Heart right ventricle (tissue), 16 donors: ENCODE measurements at regions not wholly inside any gene's neighbourhood (a gene's known extent, or its start where the extent isn't known, plus 50 kb on each side); places are given as distances from the start of the nearest gene placed in this dataset.

Source experiments
- ATAC-seq, 8 donors: fragments of 200-7000 bp; cut with Tn5 transposase; one replicate each; pipeline ENCODE4 v1.9.1; 2020; ENCODE audit warnings: mild to moderate bottlenecking in 8 of 8, moderate library complexity in 8 of 8, moderate number of reproducible peaks in 1 of 8
- DNase-seq, 2 donors: peaks; one replicate each; pipeline ENCODE4 v3.0.0-alpha.2; 2020
- H3K27ac ChIP-seq, 10 donors: fragments of 200-600 bp; sonication (generic) in 2 of 10; one replicate each; pipeline versions ENCODE4 v1.5.0 to v1.8.0; 2020 to 2022; ENCODE audit warnings: mild to moderate bottlenecking in 3 of 10
- H3K27me3 ChIP-seq, 7 donors: fragments of 200-600 bp; one replicate each; pipeline ENCODE4 v1.8.0; 2021 to 2022; ENCODE audit warnings: mild to moderate bottlenecking in 2 of 7
- H3K36me3 ChIP-seq, 9 donors: fragments of 200-600 bp; sonication (generic) in 1 of 9; one replicate each; pipeline versions ENCODE4 v1.5.0 to v1.8.0; 2020 to 2022; ENCODE audit warnings: mild to moderate bottlenecking in 2 of 9
- H3K4me1 ChIP-seq, 9 donors: fragments of 200-600 bp; sonication (generic) in 1 of 9; one replicate each; pipeline versions ENCODE4 v1.5.0 to v1.8.0; 2020 to 2022; ENCODE audit warnings: mild to moderate bottlenecking in 4 of 9
- H3K4me3 ChIP-seq, 10 donors: fragments of 200-600 bp; sonication (generic) in 2 of 10; one replicate each; pipeline versions ENCODE4 v1.5.0 to v1.8.0; 2020 to 2022; ENCODE audit warnings: mild to moderate bottlenecking in 7 of 10, moderate library complexity in 2 of 10
- H3K9me3 ChIP-seq, 11 donors: fragments of 200-600 bp in 10 of 11; sonication (generic) in 2 of 11; one replicate each; pipeline versions ENCODE4 v1.5.0 to v1.8.0; 2013 to 2022; ENCODE audit warnings: mild to moderate bottlenecking in 2 of 11, control low read depth in 1 of 11, moderate library complexity in 1 of 11
- CTCF ChIP-seq, 9 donors: fragments of 200-600 bp; sonication (generic) in 2 of 9; IDR thresholded peaks; one replicate each; pipeline versions ENCODE4 v1.5.0 to v1.8.0; 2021 to 2022; ENCODE audit warnings: antibody characterized with exemption in 9 of 9, mild to moderate bottlenecking in 5 of 9, moderate library complexity in 1 of 9
- WGBS, 2 donors: extraction: QIAGEN DNeasy Blood & Tissue Kit; methylation state at CpG; one replicate each; pipeline ENCODE4 v1.1.7; 2013; ENCODE audit warnings: inconsistent platforms in 1 of 2; 5-methylcytosine and 5-hydroxymethylcytosine counted together
- intact Hi-C, 10 donors: fragments of 100-400 bp; cut with DNase I; formaldehyde crosslinking; loops; one replicate each; pipeline versions ENCODE4 v1.11.1 to v1.14.2; 2022
- donor health status: Arrhythmogenic right ventricular cardiomyopathy.
- donor health status: ischemic (EF 13 %, LVEDD 7.1; RV severe dilation, severe dysfunction).
- donor health status: healthy with polysubstance abuse.
- donor health status: DM: no; HTN: yes; CAD: no.
- donor health status: DM: no; HTN: no; CAD: no.
- donor health status: ischemic (EF 25% LVEDD 6.9; RV normal size, moderate dysfunction).
- donor health status: ischemic (EF 25% LVEDD 5.7; RV mildly dilated, moderate dysfunction).
- donor health status: healthy.
- donor health status: DM: yes; HTN: yes; CAD: no.
- donor health status: Ischemic cardiomyopathy.
- donor health status: ischemic (EF 35%, LVEDD 5.7; RV mildly dilated, moderate dysfunction).
- donor health status: nonischemic (EF 11% LVEDD 7.7; RV severe dilation, severe dysfunction).
- donor health status: DM: yes; HTN: yes; CAD: no.
- donor health status: PGD.
- donor health status: ischemic (EF 29% LVEDD 5.4; RV normal size, mild dysfunction).
- donor health status: nonischemic (EF 23%, LVEDD 6.1; RV moderate dilation, normal function).

- H3K27me3 ChIP-seq = no peaks in the 10 kb centered on the region
- H3K9me3 ChIP-seq = peaks cover 0 to 14% (median 0%) of the 10 kb centered on the region in 11 donors
- no peak for DNase-seq
- H3K4me1 ChIP-seq = peaks cover 0 to 11% (median 0%) of the 10 kb centered on the region in 9 donors
- no peak overlapping the region for H3K27ac ChIP-seq
- WGBS, 2 donors = 81 to 88% methylated on average over 1 of the region's 1 CpG
- peak in 1 of 8 donors; percentile 39 for ATAC-seq
- no peaks in the 10 kb centered on the region for H3K36me3 ChIP-seq
- H3K4me3 ChIP-seq = no peak overlapping the region
- intact Hi-C loops = no loop called here
- no peak for TF ChIP-seq CTCF (IDR thresholded peaks at IDR 0.05)
Measured at GRCh38 chr10:64396105-64396708, 875.0 kb downstream of the REEP3 start.

- no peak for TF ChIP-seq CTCF (IDR thresholded peaks at IDR 0.05)
- no peak for DNase-seq
- peaks cover 0 to 14% (median 0%) of the 10 kb centered on the region in 11 donors for H3K9me3 ChIP-seq
- no peak overlapping the region for H3K4me3 ChIP-seq
- intact Hi-C loops = no loop called here
- no peaks in the 10 kb centered on the region for H3K36me3 ChIP-seq
- WGBS, 2 donors = 92 to 93% methylated on average over 8 of the region's 8 CpGs
- H3K27me3 ChIP-seq = no peaks in the 10 kb centered on the region
- peaks cover 0 to 11% (median 0%) of the 10 kb centered on the region in 9 donors for H3K4me1 ChIP-seq
- H3K27ac ChIP-seq = no peak overlapping the region
- no peak for ATAC-seq
Measured at GRCh38 chr10:64397125-64397524, 875.9 kb downstream of the REEP3 start.

GRCh38 chr10:64408391-64409183, 887.4 kb downstream of the REEP3 start:
- Histone ChIP-seq H3K4me1 (no peaks in the 10 kb centered on the region), H3K9me3 (no peaks in the 10 kb centered on the region), H3K36me3 (no peaks in the 10 kb centered on the region), H3K4me3 (no peak overlapping the region), H3K27me3 (no peaks in the 10 kb centered on the region), H3K27ac (peak overlapping the region in 1 of 10 donors; percentile 21)
- WGBS, 2 donors = 62 to 63% methylated on average over 3 of the region's 3 CpGs
- intact Hi-C loops = no loop called here
- ATAC-seq = peak in 5 of 8 donors; percentile 58 to 85 (median 73)
- peak in 1 of 2 donors; percentile 20 for DNase-seq
- no peak for TF ChIP-seq CTCF (IDR thresholded peaks at IDR 0.05)

GRCh38 chr10:64409349-64409748, 888.1 kb downstream of the REEP3 start:
- no peak for ATAC-seq
- Histone ChIP-seq H3K4me3 (no peak overlapping the region), H3K27me3 (no peaks in the 10 kb centered on the region), H3K36me3 (no peaks in the 10 kb centered on the region), H3K27ac (peak overlapping the region in 1 of 10 donors; percentile 21), H3K9me3 (no peaks in the 10 kb centered on the region), H3K4me1 (no peaks in the 10 kb centered on the region)
- intact Hi-C loops = no loop called here
- no peak for TF ChIP-seq CTCF (IDR thresholded peaks at IDR 0.05)
- no peak for DNase-seq
- 93 to 96% methylated on average over 1 of the region's 1 CpG for WGBS, 2 donors
